BE2C (cell line): ENCODE measurements at regions not wholly inside any gene's neighbourhood (a gene's known extent, or its start where the extent isn't known, plus 50 kb on each side); places are given as distances from the start of the nearest gene placed in this dataset.

ENCODE experiments used
- DNase-seq: peaks from one replicate; pipeline ENCODE4 v3.0.0-alpha.2; 2020
- H3K27me3 ChIP-seq: fragments of 250-450 bp; sonication (Bioruptor Pico); 2 replicates; pipeline ENCODE4 v1.5.1; 2020; ENCODE audit warnings: mild to moderate bottlenecking
- H3K36me3 ChIP-seq: fragments of 250-450 bp; sonication (Bioruptor Pico); 2 replicates; pipeline ENCODE4 v1.5.1; 2020; ENCODE audit warnings: mild to moderate bottlenecking
- H3K4me1 ChIP-seq: fragments of 250-450 bp; sonication (Bioruptor Pico); 2 replicates; pipeline ENCODE4 v1.5.1; 2020
- H3K4me3 ChIP-seq: 2 replicates; pipeline ENCODE4 v1.5.1; 2011; ENCODE audit warnings: low read depth, low read length
- H3K9me3 ChIP-seq: fragments of 250-450 bp; sonication (Bioruptor Pico); 2 replicates; pipeline ENCODE4 v1.5.1; 2020
- CTCF ChIP-seq: IDR thresholded peaks from 2 replicates; pipeline ENCODE4 v1.5.1; 2012; ENCODE audit warnings: mild to moderate bottlenecking, low read depth, low read length

- DNase-seq = no peak
- H3K4me3 ChIP-seq = no peak overlapping the region
- H3K36me3 ChIP-seq = no peaks in the 10 kb centered on the region
- no peaks in the 10 kb centered on the region for H3K27me3 ChIP-seq
- H3K4me1 ChIP-seq = no peaks in the 10 kb centered on the region
- H3K9me3 ChIP-seq = no peaks in the 10 kb centered on the region
- TF ChIP-seq CTCF = no peak
Observed at GRCh38 chr15:39195961-39196486, 384.9 kb upstream of the THBS1 start.

- Histone ChIP-seq H3K36me3 (no peaks in the 10 kb centered on the region), H3K4me1 (no peaks in the 10 kb centered on the region), H3K9me3 (no peaks in the 10 kb centered on the region), H3K4me3 (no peak overlapping the region), H3K27me3 (no peaks in the 10 kb centered on the region)
- no peak for DNase-seq
- TF ChIP-seq CTCF = no peak
Observed at GRCh38 chr15:39198044-39199000, 382.6 kb upstream of the THBS1 start.

GRCh38 chr15:39199076-39199475, 381.8 kb upstream of the THBS1 start:
- Histone ChIP-seq H3K9me3 (no peaks in the 10 kb centered on the region), H3K4me3 (no peak overlapping the region), H3K27me3 (no peaks in the 10 kb centered on the region), H3K36me3 (no peaks in the 10 kb centered on the region), H3K4me1 (no peaks in the 10 kb centered on the region)
- DNase-seq = peak; percentile 15
- no peak for TF ChIP-seq CTCF

GRCh38 chr15:39200586-39200985, 380.3 kb upstream of the THBS1 start:
- DNase-seq = no peak
- Histone ChIP-seq H3K36me3 (no peaks in the 10 kb centered on the region), H3K4me3 (no peak overlapping the region), H3K27me3 (no peaks in the 10 kb centered on the region), H3K9me3 (no peaks in the 10 kb centered on the region), H3K4me1 (no peaks in the 10 kb centered on the region)
- no peak for TF ChIP-seq CTCF

GRCh38 chr15:39202641-39203040, 378.2 kb upstream of the THBS1 start:
- DNase-seq = no peak
- Histone ChIP-seq H3K4me3 (no peak overlapping the region), H3K36me3 (no peaks in the 10 kb centered on the region), H3K9me3 (no peaks in the 10 kb centered on the region), H3K4me1 (no peaks in the 10 kb centered on the region), H3K27me3 (no peaks in the 10 kb centered on the region)
- TF ChIP-seq CTCF = no peak

- Histone ChIP-seq H3K9me3 (no peaks in the 10 kb centered on the region), H3K36me3 (no peaks in the 10 kb centered on the region), H3K4me3 (no peak overlapping the region), H3K27me3 (no peaks in the 10 kb centered on the region), H3K4me1 (no peaks in the 10 kb centered on the region)
- no peak for DNase-seq
- no peak for TF ChIP-seq CTCF
Observed at GRCh38 chr15:39204031-39204430, 376.8 kb upstream of the THBS1 start.
